Endodermal cell (in vitro differentiated cells): ENCODE measurements at regions not wholly inside any gene's neighbourhood (a gene's known extent, or its start where the extent isn't known, plus 50 kb on each side); places are given as distances from the start of the nearest gene placed in this dataset.

Experiments used
- DNase-seq: peaks from one replicate; pipeline ENCODE4 v3.0.0-alpha.2; 2017
- H3K27ac ChIP-seq: 2 replicates; pipeline ENCODE4 v1.5.1; 2013; ENCODE audit warnings: mild to moderate bottlenecking, low read depth, low read length, moderate library complexity
- H3K27me3 ChIP-seq: 2 replicates; pipeline ENCODE4 v1.6.1; 2013; ENCODE audit warnings: mild to moderate bottlenecking, low read length, moderate library complexity; ENCODE audit not compliant: insufficient read depth, control insufficient read depth, poor library complexity, severe bottlenecking
- H3K36me3 ChIP-seq: 2 replicates; pipeline ENCODE4 v1.7.0; 2013; ENCODE audit warnings: mild to moderate bottlenecking, low read length, moderate library complexity; ENCODE audit not compliant: control insufficient read depth, insufficient read depth
- H3K4me1 ChIP-seq: one replicate; pipeline ENCODE4 v1.7.0; 2013; ENCODE audit warnings: low read length; ENCODE audit not compliant: control insufficient read depth, insufficient read depth
- H3K4me3 ChIP-seq: 2 replicates; pipeline ENCODE4 v1.5.1; 2013; ENCODE audit warnings: mild to moderate bottlenecking, low read length, moderate library complexity
- H3K9ac ChIP-seq: 2 replicates; pipeline ENCODE4 v1.6.1; 2013; ENCODE audit warnings: mild to moderate bottlenecking, low read length, moderate library complexity; ENCODE audit not compliant: poor library complexity, severe bottlenecking; ENCODE audit errors: extremely low read depth
- H3K9me3 ChIP-seq: 2 replicates; pipeline ENCODE4 v1.6.1; 2013; ENCODE audit warnings: mild to moderate bottlenecking, low read length, moderate library complexity; ENCODE audit not compliant: control insufficient read depth
- H3K27ac Mint-ChIP-seq: 2 replicates; pipeline ENCODE4 v1.8.0; 2020; ENCODE audit warnings: mixed read lengths
- H3K27me3 Mint-ChIP-seq: 2 replicates; pipeline ENCODE4 v1.8.0; 2021; ENCODE audit warnings: mild to moderate bottlenecking, mixed read lengths; ENCODE audit not compliant: insufficient read depth
- H3K36me3 Mint-ChIP-seq: 2 replicates; pipeline ENCODE4 v1.8.0; 2020; ENCODE audit warnings: low read depth, mixed read lengths
- H3K4me1 Mint-ChIP-seq: 2 replicates; pipeline ENCODE4 v1.8.0; 2020; ENCODE audit warnings: mixed read lengths
- H3K4me3 Mint-ChIP-seq: 2 replicates; pipeline ENCODE4 v1.8.0; 2020; ENCODE audit warnings: mild to moderate bottlenecking, moderate library complexity, mixed read lengths
- H3K9me3 Mint-ChIP-seq: 2 replicates; pipeline ENCODE4 v1.8.0; 2020; ENCODE audit warnings: mild to moderate bottlenecking, mixed read lengths
- WGBS, 2 experiments: methylation state at CpG; one replicate each; pipeline versions ENCODE4 v1.1.5 to v1.1.7; 2013; ENCODE audit warnings: missing lambda C conversion rate in 2 of 2, mixed read lengths in 1 of 2; ENCODE audit not compliant: insufficient coverage in 1 of 2, insufficient read length in 1 of 2; 5-methylcytosine and 5-hydroxymethylcytosine counted together
- TF ChIP-seq, protein P1 (sequence below): fragments of 200-600 bp; sonication (generic); conservative IDR thresholded peaks from 2 replicates; pipeline ENCODE4 v1.5.0; 2021; ENCODE audit warnings: antibody characterized with exemption, mild to moderate bottlenecking

DNA sequence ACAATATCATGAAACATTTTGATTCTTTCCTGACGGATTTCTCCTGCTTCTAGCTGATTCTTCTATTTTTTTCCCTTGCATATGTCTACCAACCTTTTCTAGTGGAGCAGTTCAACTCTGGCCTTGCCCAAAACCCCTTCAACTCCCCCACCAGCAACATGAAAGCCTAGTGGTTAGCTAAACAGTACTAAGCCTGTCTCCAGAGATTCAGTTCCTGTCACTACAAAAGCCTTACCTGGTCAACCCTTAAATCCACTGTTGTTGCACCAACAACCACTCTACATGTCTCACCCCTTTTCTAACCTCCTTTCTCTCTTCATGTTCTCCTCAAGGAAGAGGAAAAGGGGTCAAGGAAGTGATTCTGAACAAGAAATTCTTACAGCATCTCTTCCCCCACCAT is 74.8 kb upstream of the PIK3R1 start:
- H3K4me3 Mint-ChIP-seq: no peak overlapping the region
- H3K9me3 Mint-ChIP-seq: peaks cover 19% of the 10 kb centered on the region
- Histone ChIP-seq H3K27ac (no peak overlapping the region), H3K4me3 (no peak overlapping the region), H3K9me3 (no peaks in the 10 kb centered on the region), H3K9ac (no peak overlapping the region), H3K36me3 (no peaks in the 10 kb centered on the region), H3K4me1 (no peaks in the 10 kb centered on the region), H3K27me3 (no peaks in the 10 kb centered on the region)
- H3K27ac Mint-ChIP-seq: no peak overlapping the region
- H3K27me3 Mint-ChIP-seq: no peaks in the 10 kb centered on the region
- no peak for DNase-seq
- no peaks in the 10 kb centered on the region for H3K36me3 Mint-ChIP-seq
- peaks cover 16% of the 10 kb centered on the region for H3K4me1 Mint-ChIP-seq
- WGBS, 2 experiments: 78 to 83% methylated on average over 1 of the region's 1 CpG
- TF ChIP-seq, protein P1, sequence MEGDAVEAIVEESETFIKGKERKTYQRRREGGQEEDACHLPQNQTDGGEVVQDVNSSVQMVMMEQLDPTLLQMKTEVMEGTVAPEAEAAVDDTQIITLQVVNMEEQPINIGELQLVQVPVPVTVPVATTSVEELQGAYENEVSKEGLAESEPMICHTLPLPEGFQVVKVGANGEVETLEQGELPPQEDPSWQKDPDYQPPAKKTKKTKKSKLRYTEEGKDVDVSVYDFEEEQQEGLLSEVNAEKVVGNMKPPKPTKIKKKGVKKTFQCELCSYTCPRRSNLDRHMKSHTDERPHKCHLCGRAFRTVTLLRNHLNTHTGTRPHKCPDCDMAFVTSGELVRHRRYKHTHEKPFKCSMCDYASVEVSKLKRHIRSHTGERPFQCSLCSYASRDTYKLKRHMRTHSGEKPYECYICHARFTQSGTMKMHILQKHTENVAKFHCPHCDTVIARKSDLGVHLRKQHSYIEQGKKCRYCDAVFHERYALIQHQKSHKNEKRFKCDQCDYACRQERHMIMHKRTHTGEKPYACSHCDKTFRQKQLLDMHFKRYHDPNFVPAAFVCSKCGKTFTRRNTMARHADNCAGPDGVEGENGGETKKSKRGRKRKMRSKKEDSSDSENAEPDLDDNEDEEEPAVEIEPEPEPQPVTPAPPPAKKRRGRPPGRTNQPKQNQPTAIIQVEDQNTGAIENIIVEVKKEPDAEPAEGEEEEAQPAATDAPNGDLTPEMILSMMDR: no peak

DNA sequence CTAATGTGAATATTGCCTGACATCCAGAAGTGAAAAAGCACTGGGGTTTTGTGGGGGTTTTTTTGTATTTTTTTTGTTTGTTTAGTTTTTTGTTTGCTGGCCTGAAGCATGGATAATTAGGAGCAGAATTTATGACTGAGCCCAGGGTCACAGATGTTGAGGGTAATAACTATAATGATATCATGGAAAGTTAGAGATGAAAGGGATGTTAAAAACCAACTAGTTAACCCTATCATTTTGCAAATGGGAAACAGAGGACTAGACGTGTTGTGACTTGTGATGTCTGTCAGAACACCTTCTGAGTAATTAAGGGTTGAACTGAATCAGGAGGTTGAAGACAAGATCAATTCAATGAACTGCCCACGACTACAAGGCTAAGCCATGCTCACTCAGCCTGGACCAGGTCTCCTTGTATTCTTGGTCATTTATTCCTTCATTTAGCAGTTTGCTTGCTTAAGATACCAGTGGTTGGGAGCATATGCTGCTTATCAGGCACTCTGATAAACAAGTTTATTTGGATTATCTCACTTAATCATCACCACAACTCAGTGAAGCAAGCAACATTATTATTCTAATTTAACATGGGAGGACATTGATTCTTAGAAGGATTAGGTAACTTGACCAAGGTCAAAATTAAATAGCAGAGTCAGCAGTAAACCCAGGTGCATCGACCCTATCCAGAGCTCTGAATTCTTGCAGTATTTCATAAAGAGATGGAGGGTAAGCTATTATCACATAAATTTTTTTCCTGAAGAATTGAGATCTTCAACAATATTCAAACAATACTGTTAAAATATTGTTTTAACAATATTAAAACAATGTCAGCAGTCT is 75.7 kb upstream of the PIK3R1 start:
- 87 to 94% methylated on average over 3 of the region's 3 CpGs for WGBS, 2 experiments
- H3K4me3 Mint-ChIP-seq: no peak overlapping the region
- Histone ChIP-seq H3K9ac (no peak overlapping the region), H3K9me3 (no peaks in the 10 kb centered on the region), H3K4me3 (no peak overlapping the region), H3K4me1 (no peaks in the 10 kb centered on the region), H3K27me3 (no peaks in the 10 kb centered on the region), H3K36me3 (no peaks in the 10 kb centered on the region), H3K27ac (no peak overlapping the region)
- peaks cover 19% of the 10 kb centered on the region for H3K9me3 Mint-ChIP-seq
- no peak overlapping the region for H3K27ac Mint-ChIP-seq
- H3K4me1 Mint-ChIP-seq: peaks cover 16% of the 10 kb centered on the region
- no peaks in the 10 kb centered on the region for H3K36me3 Mint-ChIP-seq
- TF ChIP-seq, protein P1: no peak
- peaks cover 3% of the 10 kb centered on the region for H3K27me3 Mint-ChIP-seq
- DNase-seq: no peak

DNA sequence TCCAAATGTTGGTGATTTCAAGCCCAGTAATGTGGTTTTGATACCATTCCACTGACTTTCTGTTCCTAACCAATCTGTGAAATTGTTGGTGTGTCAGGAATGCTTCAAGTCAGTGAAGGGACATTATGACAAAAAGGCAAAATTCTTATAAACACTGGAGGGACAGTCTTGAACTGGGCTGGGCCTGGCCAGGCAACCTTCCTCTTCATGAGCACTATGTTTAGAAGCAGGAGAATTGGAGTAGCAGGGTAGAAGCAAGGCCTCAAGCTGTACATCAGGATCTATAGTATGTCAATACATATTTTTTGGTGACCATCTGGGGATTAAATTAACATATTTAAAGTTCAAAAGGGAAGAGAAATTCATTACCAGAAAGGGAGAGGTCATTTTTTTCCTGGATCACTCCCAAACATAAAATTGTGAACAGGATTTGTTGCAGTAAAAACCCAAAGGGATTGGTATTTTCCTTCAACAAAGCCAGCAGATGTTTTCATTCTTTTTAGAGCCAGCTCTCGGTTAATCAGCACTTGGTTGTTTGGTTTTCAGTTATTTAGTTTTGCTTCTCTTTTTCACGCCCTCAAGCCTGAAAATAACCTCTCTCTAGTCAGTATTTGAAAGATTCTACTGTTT is 77.9 kb upstream of the PIK3R1 start:
- Mint-ChIP-seq H3K4me1 (peaks cover 18% of the 10 kb centered on the region), H3K36me3 (no peaks in the 10 kb centered on the region), H3K9me3 (peaks cover 3% of the 10 kb centered on the region), H3K27ac (no peak overlapping the region), H3K4me3 (no peak overlapping the region), H3K27me3 (peaks cover 3% of the 10 kb centered on the region)
- DNase-seq: no peak
- H3K4me3 ChIP-seq: no peak overlapping the region
- no peaks in the 10 kb centered on the region for H3K9me3 ChIP-seq
- TF ChIP-seq, protein P1: no peak
- H3K9ac ChIP-seq: no peak overlapping the region
- no peaks in the 10 kb centered on the region for H3K4me1 ChIP-seq
- H3K27me3 ChIP-seq: no peaks in the 10 kb centered on the region
- H3K27ac ChIP-seq: no peak overlapping the region
- 80 to 89% methylated on average over 1 to 2 of the region's 2 CpGs for WGBS, 2 experiments
- H3K36me3 ChIP-seq: no peaks in the 10 kb centered on the region
